ENCODE measurements at regions not wholly inside any gene's neighbourhood (a gene's known extent, or its start where the extent isn't known, plus 50 kb on each side); places are given as distances from the start of the nearest gene placed in this dataset.
A peak's percentile ranks its signal among the peaks of the same experiment; 100 is the strongest.
"Not testable (repeated sequence)": the region's sequence is repeated elsewhere in the genome, so short reads cannot be mapped to it uniquely, and the experiment has no call there.

DNA sequence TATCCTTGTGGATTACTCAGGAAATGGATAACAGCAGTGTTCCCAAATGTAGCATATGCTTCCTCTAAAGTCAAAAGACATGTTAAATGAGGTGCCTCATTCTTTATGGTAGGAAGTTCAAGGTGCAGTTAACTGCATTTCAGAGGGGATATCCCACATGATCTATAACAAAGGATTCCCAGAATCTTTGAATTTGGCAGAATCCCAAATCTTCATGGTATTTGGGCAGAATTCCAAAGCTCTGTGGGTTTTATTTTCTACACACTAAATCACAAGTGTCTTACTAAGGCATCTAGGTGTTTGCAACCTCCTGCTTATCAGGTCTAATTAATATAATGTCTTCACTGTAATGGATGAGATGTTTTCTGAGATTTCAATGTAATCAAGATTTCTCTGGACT lies 364.3 kb upstream of the MAN1A1 start:
- DNase-seq, result peak; percentile 17

DNA sequence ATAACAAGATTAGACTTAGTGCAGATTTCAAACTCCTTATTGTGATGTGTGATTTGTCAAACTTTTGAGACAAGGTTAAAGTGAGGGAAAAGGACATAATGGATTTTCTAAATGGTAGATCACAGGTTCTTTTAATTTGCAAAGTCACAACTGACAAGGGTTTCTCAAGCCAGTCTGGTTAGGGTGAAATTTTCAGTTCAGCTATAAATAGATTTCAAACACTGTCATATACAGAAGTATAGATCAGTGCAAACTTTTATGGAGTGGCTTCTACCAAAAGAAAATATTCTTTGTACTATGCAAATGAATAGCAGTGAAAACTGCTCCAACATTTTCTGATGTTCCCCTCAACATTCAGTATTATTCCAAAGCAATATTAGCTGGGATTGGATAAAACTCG lies 337.1 kb upstream of the MAN1A1 start:
- DNase-seq, result no peak

DNA sequence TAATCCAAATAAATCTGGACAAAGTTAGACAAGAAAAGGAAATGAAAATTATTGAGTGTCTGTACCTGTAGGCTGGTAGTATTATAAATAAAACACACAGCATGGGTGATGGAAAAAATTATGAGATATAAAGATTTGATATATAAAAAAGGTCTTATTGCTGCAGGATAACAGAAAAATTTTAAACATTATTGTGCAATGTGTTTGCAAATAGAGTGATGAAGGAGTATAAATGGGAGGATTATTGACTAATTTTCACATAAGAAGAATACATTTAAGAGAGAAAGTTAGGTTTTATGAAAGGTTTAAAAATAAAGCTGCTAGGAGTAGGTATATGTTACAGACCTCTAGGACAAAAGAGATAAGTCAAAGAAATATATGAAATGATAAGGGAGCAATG lies 336.7 kb upstream of the MAN1A1 start:
- DNase-seq, result no peak

DNA sequence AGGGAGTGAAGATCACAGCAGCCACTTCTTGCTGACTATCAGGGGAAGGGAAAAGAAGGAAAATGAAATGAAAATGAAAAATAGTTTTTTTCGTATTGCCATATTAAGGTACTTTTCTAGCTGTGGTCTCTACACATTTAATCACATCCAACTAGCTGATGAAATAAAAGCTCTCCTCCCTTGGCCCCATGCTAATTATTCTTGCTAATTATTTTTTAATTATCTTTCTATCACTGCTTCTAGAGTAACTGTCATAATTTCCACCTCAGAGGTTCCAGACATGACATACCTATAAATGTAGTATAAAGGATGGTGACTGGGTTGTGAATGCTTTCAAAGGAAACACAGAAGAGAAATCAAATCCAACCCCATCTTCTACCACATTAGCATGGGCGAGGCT lies 334.1 kb upstream of the MAN1A1 start:
- DNase-seq, result no peak

DNA sequence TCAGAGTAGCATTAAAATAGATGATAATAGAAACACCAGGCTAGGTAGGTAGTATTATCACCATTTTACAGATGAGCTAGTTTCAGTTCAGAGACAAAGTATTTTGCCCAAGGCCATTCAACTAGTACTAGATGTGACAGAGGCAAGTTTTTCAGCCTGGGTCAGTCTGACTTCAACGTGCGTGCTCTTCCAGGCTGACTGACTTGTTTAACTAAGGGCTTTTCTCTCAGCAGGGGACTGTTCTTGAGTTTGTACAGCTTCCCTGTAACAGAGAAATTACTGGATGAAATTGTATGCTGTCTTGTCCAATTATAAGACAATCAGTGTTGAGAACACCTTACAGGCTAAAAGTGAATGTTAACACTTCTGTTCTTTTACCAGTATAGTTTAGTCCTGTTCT lies 333.5 kb upstream of the MAN1A1 start:
- DNase-seq, result no peak

DNA sequence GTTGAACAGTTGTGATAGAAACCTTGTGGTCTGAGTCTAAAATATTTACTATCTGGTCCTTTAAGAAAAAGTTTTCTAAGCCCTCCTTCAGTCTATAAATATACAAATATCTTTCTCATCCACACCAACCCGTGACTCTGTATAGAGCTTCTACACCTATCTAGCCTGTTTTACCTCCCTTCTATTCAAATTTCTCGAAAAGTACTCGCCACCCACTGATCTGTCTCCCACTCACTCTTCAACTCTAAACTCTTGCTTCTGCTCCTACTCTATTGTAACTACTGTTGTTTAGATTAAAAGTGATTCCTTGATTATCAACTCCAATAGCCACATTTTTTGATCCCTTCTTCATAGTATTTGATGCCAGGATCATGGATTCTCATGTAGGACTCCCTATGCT lies 329.4 kb upstream of the MAN1A1 start:
- no peak for DNase-seq

DNA sequence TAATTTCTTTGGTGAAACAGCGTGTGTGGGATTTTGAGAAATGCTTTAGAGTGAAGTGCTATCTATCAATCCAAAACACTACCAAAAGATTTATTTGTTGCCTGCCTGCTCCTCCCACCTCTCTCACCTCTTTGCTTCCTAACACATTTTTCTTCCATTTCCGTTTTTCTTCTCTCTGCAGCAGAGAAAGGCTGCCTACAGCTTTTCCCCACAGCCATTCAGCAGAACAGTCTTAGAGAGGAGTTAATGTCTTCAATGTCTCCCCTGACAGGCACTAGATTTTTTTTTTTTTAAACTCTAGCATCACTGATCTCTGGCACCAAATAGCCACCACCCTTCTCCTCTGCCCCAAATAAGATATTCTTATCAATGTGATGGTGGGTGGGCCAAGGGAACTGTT lies 327.8 kb upstream of the MAN1A1 start:
- no peak for DNase-seq

DNA sequence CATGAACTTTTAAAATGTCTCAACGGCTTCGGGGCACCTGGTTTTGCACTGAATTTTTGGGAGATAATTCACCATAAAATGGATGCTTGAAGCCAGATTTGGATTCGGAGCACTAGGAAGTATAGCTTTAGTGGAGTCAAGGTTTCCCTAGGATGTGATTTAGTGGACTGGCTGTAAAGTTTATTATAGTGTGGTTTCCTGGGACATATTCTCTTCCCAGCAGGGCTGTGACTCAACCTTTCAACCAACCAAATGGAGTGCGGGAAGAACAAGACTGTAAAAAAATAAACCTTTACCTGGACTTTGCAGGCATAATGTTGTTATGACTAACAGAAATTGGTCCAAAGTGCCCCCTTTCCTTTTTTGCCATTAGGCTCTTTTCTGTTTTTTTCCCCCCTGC lies 327.4 kb upstream of the MAN1A1 start:
- DNase-seq, result peak; percentile 62

DNA sequence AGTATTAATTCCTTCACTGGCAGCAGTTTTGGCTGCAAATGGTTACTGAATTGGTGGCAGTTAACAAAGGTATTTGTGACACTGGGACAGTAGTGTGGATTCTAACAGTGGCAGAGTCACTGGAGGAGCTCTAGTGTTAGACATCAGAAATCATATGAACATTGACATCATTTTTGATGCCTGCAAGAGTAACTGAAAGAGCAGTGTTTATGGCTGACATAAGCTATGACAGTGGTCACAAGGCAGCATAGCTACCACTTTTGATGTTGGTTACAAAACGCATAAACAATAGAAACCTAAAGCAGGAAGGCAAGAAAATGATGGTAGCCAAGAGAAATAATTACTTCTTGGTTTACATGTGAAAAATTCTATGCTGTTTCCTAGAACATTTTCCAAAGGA lies 326.7 kb upstream of the MAN1A1 start:
- no peak for DNase-seq

DNA sequence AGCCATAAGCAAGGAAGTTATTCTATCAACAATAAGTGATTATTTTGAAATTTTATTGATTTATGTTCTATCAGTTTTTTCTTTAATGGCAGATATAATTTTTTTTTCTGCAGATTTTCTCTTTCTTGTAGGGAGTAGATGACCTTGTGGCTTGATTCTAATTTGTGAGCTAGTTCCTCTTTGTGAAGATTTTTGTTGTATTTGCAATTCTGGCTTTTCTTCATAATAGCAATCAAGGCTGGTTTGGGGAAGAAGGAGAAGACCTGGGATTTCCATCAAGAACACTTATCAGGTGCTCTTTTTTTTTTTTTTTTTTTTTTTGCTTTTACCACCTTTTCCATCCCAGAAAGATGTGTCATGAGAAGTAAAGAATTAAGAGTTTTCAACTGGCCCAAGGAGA lies 324.2 kb upstream of the MAN1A1 start:
- DNase-seq, result no peak

DNA sequence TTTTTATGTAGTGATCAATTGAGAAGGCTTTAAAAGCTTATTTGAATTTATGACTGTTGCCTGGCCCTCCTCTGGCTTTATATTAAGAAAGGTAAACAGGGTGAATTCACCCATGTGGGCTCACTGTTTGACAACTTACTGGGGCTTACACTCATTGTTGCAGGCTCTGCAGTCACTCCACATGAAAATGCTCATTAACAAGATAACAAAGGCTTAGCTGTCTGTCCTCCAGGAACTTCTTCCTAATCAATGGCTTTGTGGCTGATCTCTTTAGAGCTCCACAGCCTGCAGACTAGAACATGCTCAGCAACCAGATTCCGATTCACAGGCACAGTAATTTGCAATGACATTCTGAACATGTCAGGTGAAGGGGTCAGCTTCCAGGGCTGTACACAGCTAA lies 323.2 kb upstream of the MAN1A1 start:
- DNase-seq, result no peak

DNA sequence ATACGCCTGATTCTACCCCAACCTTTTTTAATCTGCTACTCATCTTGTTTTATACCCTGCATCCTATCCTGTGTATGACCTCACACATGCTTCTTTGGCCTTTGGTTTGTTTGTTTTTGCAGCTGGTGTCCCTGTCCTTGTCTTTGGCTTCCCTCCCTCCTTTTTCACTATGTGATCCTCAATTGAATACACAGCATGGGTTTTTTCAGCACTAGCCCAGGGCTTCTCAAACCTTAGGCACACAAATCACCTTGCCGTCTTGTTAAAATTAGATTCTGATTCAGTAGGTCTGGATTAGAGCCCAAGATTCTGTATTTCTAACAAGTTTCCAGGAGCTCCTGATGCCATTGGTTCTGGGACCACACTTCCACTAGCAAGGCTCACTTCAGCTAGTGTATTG lies 321.5 kb upstream of the MAN1A1 start:
- DNase-seq, result no peak

DNA sequence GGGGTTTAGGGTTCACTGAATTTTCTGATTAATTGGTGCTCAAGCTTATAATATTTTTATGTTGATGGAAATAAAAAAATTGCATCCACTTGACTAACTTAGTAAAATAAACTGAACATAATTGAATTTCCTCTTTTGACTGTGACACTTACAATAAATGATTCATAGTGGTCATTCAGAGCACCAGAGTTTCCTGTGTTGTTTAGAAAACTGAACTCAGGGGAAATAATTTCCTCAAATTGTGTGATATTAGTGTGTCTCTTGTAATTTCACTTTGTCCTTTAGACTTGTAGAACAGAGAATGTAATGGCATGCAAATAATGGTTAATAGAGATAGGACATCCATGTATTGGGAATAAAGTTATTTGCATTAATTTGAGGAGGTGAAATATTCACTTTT lies 319.7 kb upstream of the MAN1A1 start:
- DNase-seq, result no peak

DNA sequence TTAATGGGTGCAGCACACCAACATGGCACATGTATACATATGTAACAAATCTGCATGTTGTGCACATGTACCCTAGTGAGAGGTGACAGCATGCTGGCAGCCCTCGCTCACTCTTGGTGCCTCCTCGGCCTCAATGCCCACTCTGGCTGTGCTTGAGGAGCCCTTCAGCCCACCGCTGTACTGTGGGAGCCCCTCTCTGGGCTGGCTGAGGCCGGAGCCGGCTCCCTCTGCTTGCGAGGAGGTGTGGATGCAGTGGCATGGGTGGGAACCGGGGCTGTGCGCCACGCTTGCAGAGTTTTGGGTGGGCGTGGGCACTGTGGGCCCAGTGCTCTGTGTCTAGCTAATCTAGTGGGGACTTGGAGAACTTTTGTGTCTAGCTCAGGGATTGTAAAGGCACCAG lies 315.9 kb upstream of the MAN1A1 start:
- DNase-seq, result not testable (repeated sequence)

DNA sequence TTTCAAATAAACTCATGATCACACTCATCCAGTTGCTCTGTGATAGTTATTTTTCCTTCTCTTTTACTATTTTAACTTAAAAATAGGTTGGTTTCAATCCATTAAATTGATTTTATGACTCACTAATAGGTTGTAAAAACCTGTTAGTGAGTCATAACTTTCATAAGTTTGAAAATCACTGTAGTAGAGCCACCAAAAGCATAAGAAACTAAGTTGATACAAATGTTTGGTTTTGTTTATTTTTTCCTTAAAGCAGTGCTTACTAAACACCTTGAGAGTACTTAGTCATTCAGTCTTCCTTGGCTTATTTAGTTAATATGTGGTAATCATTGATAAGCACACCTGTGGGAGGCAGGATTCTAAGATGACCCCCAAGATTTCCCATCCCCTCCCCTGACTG lies 312.1 kb upstream of the MAN1A1 start:
- DNase-seq, result no peak

DNA sequence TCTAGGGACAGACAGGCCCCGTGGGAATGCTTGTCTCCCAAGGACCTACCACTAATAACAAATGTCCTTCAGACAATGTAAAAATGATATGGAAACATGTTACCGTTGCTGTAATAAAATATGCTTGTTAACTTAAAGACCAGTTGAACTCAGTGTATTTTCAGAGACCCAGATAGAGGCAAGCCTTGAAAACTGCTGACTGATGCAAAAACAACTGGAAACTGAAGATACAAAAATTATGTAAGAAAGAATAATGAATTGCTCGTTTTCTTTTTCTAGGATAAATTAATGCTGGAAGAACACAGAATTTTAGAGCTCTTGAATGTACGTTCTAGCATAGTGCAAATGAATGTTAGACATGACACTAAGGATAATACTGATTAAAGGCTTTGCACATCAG lies 311.5 kb upstream of the MAN1A1 start:
- no peak for DNase-seq

DNA sequence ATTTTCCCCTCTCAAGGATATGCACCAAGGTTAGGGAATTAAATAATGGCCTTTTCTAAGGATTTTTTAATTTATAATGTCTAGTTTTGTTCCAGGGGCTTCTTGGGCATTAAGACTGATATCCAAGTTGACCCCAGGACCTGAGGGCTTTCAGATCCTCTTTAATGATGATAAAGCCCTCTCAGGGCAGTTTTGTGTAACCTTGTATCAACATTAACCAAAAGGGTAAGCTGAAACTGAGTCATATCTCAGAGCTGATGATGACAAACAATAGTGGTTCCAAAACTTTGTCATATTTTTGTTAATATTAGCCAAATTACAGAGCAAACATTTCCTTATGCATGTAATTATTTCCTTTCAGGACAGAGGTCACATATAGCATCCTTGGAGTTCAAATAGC lies 309.4 kb upstream of the MAN1A1 start:
- no peak for DNase-seq

DNA sequence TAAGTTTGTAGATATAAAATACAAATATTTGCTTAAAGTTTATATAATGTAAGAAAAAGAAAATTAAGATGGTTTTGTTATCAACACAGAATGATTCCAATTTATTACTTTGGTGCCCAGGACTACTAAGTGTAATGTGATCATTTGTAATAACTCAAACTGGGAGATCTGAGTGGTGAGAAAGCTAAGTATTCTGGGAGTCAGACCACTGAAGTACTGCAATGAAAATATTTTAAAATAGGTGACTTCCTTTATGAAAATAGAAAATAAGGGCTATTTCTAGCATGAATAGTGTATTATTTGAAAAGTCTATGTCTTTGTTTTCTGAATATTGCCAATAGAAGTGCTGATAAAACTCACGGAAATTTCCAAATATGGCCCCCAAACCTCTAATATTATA lies 305.6 kb upstream of the MAN1A1 start:
- no peak for DNase-seq

DNA sequence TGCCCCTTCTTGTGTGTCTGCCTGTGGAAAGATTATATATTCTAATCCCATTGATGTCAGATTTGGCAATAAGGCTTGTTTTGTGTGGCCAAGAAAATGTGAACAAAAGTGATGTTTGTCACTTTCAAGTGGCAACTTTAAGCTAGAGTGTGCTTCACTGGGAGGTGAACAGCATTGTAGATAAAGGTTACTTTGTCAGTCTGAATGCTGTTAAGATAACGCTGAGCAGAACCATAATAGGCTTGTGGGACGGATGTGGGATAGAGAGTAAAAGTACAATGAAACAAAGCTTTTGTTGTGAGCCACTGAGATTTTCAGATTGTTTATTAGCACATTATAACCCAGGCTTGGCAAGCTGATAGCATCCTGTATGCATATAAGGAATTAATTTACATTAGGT lies 303.8 kb upstream of the MAN1A1 start:
- DNase-seq, result no peak

DNA sequence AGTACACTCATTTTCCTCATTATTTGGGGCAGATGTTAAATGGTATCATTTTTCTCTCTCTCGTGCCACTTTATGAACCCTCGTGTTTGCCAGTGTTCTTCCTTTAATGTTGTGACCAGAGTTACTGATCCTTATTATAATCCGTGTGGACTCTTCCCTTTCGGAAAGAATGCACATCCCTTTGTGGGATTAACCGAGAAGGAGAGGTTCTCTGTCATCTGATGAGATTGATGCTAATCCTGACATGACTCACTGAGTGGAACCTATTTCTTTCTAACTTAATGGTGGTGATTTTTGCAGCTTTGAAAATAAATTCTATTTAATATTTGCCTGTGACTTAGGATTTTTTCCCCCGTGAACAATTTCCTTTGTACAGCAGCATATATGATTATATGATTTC lies 300.0 kb upstream of the MAN1A1 start:
- peak; percentile 47 for DNase-seq

DNA sequence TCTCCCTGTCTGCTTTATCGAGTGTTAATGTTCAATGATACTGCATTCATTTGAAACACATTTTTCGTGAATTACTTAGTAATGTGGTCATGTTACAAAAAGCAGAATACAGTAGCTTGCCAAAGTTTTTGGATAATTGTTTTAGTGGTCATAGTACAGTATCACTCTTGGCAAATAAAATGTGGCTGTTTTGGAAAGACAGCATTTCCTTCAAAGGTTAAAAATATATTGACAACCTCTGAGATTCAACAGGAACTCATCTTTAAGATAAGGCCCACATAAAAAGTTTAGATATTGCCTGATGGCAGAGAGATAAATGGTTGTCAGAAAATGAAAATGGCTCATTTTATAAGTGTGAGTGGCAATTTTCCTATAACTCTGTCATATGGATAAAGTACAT lies 297.7 kb upstream of the MAN1A1 start:
- DNase-seq, result peak; percentile 68

DNA sequence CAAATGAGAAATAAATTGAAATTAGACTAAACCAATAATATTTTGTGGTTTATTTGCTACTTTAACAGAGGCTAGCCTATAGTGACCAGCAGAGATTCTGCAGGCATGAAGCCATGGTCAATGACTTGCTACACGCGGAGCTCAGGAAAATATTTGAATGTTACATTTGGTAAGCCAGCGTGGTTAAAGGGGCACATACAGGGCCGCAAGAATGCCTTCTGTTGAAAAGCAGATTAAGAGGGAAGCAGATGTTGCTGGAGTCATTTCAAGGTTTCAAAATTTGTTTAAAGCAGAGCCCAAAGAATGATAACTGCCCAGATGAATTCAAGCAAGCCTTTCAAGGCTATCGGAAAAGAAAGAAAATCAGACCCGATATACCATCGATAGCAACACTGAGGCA lies 294.3 kb upstream of the MAN1A1 start:
- DNase-seq, result peak; percentile 49

DNA sequence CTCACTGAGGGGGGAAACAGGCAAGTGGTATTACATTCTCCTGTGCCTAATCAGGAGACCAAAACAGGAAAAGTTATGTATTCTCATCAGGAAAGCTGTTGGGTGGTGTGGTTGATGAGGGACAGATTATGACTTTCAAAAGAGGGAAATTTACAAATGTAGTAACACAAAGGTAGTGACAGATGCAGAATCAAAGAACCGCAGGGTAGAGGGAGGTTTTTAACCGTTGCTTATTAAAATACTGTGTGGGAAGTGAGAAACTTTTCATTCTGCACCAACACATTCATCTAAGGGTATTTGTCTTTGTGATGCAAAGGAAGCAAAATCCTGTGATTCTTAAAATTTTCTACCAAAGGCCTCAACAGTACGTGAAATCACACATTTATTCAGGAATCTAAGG lies 288.2 kb upstream of the MAN1A1 start:
- no peak for DNase-seq

DNA sequence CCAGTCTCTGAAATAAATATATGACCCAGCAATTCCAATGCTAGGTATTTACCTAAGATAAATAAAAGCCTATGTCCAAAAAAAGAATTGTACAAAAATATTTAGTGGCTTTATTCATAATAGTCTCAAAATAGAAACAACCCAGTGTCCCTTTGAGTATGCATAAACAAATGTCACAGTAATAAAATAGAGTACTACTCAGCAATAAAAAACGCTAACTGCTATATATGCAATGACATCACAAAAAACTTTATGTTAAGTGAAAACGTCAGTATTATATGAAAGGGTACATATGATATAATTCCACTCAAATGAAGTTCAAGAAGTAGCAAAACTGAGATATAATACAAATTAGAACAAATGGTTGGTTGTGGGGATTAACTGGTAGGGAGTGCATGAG lies 286.5 kb upstream of the MAN1A1 start:
- no peak for DNase-seq

DNA sequence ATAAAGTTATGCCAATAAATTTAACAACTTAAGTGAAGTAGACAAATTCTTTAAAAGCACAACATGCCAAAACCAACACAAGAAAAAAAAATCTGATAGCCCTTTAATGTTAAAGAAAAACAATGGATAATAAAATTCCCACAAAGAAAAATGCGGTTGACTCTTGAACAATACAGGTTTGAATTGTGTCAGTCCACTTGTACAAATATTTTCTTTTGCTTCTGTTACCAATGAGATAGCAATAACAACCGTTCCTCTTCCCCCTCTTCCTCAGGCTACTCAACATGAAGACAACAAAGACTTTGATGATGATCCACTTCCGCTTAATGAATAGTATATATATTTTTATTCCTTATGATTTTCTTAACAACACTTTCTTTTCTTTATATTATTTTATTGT lies 283.9 kb upstream of the MAN1A1 start:
- no peak for DNase-seq

DNA sequence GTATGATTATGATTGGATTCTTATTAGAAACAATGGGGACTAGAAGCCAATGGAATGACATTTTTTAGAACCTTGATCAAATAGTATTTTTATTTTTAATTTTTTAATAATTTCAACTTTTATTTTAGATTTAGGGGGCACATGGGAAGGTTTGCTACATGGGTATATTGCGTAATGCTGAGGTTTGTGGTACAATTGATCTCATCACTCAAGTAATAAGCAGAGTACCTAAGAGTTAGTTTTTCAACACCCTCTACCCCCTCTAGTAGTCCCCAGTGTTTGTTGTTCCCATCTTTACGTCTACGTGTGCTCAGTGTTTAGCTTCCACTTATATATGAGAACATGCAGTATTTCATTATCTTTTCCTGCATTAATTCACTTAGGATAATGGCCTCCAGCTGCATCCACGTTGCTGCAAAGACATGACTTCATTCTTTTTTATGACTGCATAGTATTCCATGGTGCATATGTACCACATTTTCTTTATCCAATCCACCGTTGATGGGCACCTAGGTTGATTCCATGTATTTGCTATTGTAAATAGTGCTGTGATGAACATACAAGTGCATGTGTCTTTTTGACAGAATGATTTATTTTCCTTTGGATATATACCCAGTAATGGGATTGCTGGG lies 281.1 kb upstream of the MAN1A1 start:
- DNase-seq, result no peak
